AG04450 (cell line): ENCODE measurements at regions not wholly inside any gene's neighbourhood (a gene's known extent, or its start where the extent isn't known, plus 50 kb on each side); places are given as distances from the start of the nearest gene placed in this dataset.

Source experiments
- CTCF ChIA-PET: fragments of 300-600, 350-600 bp; formaldehyde crosslinking; extraction: SDS; loops from one replicate; lab custom pipeline; 2022; ENCODE audit warnings: antibody characterized with exemption, inconsistent platforms; lab: Charles Lee
- POLR2A ChIA-PET: fragments of 350-600 bp; formaldehyde crosslinking; extraction: SDS; loops from one replicate; lab custom pipeline; 2021; ENCODE audit warnings: antibody characterized with exemption, inconsistent platforms; lab: Yijun Ruan, JAX
- DNase-seq: peaks from one replicate; pipeline ENCODE4 v3.0.0-alpha.2; 2011; ENCODE audit warnings: low read depth, low spot score
- H3K27ac ChIP-seq: one replicate; pipeline ENCODE4 v1.5.1; 2012; ENCODE audit warnings: low read depth, low read length, control low read depth
- H3K27me3 ChIP-seq: one replicate; pipeline ENCODE4 v1.6.0; 2012; ENCODE audit warnings: low read length; ENCODE audit not compliant: control insufficient read depth, insufficient read depth
- H3K4me3 ChIP-seq: 2 replicates; pipeline ENCODE4 v1.5.1; 2011; ENCODE audit warnings: mild to moderate bottlenecking, low read depth, low read length, control low read depth
- H3K9me3 ChIP-seq: 2 replicates; pipeline ENCODE4 v1.5.1; 2012; ENCODE audit warnings: low read length; ENCODE audit not compliant: control insufficient read depth, insufficient read depth
- TF ChIP-seq, protein P1 (sequence below): IDR thresholded peaks from 2 replicates; pipeline ENCODE4 v1.5.1; 2011; ENCODE audit warnings: low read depth, low read length, control low read depth, inconsistent platforms

DNA sequence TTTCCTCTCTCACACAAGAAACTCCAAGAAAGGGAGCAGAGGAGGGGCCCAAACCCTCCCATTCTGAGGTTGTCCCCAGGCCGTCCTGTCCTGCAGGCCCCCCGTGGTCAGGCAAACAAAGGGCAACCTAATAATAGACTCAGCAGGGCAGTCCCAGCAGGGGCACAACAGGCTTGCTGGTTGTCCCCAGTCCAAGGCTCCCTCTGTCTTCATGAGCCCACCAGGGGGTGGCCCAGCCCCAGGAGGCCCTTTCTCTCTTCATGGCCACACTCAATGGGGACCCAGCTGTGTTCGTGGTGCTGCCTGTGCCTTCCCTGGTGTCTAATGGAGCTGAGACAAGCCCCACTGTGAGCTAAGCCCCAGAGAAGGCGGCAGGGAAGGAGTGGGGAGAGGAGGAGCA lies 359.9 kb downstream of the ADGRD1 start:
- TF ChIP-seq, protein P1, sequence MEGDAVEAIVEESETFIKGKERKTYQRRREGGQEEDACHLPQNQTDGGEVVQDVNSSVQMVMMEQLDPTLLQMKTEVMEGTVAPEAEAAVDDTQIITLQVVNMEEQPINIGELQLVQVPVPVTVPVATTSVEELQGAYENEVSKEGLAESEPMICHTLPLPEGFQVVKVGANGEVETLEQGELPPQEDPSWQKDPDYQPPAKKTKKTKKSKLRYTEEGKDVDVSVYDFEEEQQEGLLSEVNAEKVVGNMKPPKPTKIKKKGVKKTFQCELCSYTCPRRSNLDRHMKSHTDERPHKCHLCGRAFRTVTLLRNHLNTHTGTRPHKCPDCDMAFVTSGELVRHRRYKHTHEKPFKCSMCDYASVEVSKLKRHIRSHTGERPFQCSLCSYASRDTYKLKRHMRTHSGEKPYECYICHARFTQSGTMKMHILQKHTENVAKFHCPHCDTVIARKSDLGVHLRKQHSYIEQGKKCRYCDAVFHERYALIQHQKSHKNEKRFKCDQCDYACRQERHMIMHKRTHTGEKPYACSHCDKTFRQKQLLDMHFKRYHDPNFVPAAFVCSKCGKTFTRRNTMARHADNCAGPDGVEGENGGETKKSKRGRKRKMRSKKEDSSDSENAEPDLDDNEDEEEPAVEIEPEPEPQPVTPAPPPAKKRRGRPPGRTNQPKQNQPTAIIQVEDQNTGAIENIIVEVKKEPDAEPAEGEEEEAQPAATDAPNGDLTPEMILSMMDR: no peak

DNA sequence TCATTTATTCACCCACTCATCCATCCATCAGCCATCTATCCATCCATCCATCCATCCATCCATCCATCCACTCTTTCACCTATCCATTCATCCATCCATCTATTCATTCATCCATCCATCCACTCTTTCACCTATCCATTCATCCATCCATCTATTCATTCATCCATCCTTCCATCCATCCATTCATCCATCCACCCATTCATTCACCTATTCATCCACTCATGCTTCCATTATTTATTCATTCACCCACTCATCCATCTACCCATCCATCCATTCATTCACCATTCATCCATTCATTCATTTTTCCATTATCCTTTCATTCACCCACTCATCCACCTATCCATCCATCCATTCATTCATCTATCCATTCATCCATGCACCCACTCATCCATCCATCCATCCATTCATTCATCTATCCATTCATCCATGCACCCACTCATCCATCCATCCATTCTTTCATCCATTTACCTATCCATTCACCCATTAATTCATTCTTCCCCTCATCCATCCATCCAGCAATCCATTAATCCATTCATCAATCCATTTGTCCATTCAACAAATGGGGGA lies 360.9 kb downstream of the ADGRD1 start:
- Histone ChIP-seq H3K27me3 (no peaks in the 10 kb centered on the region), H3K4me3 (no peak overlapping the region), H3K9me3 (peaks cover 61% of the 10 kb centered on the region), H3K27ac (no peak overlapping the region)
- DNase-seq: no peak
- CTCF ChIA-PET: no interaction called here
- TF ChIP-seq, protein P1: no peak
- POLR2A ChIA-PET: no interaction called here

More for the DNA sequence above, 359.9 kb downstream of the ADGRD1 start:
- ChIA-PET CTCF (no interaction called here), POLR2A (no interaction called here)
- Histone ChIP-seq H3K4me3 (no peak overlapping the region), H3K9me3 (peaks cover 66% of the 10 kb centered on the region), H3K27me3 (no peaks in the 10 kb centered on the region), H3K27ac (no peak overlapping the region)
- no peak for DNase-seq

DNA sequence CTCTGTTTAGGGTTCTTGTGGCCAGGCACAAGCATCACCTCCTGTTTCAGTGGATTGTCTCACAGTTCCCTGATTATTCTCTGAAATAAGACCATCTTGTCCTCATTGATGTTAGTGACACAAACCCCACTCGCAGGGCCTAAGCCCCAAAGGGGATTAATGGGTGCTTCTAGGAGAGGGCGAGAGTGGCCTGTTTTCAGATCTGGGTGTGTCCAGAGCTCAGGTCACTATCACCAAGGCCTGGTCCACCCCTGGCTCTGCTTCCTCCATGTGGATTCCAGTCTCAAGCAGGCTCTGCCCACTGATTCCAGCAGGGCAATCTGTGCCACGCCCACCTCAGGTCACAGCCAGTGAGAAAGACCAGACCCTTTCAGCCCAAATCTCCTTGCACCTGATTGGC lies 361.9 kb downstream of the ADGRD1 start:
- no peak overlapping the region for H3K27ac ChIP-seq
- CTCF ChIA-PET: no interaction called here
- TF ChIP-seq, protein P1: no peak

DNA sequence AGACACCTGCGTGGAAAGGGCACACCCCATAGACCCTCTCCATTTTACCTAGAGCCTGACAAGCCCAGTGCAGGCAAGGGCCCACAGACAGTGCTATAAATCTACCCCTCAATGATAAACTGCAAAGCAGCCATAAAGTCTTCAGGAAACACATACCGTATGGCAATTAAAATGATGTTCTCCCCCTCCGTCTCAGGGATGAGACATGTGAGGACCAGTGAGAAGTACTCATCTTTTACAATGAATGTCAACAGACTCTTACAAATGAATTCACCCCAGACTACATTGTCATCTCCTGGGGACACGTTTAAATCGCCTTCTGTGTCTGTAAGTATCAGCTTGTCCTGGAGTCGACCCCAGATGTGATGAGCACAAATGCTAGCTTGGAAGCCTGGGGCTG lies 362.7 kb downstream of the ADGRD1 start:
- no peak for DNase-seq
- Histone ChIP-seq H3K27me3 (no peaks in the 10 kb centered on the region), H3K4me3 (no peak overlapping the region), H3K27ac (no peak overlapping the region), H3K9me3 (peaks cover 48% of the 10 kb centered on the region)
- CTCF ChIA-PET: no interaction called here
- TF ChIP-seq, protein P1: no peak
- POLR2A ChIA-PET: no interaction called here

More for the DNA sequence above, 361.9 kb downstream of the ADGRD1 start:
- Histone ChIP-seq H3K27me3 (no peaks in the 10 kb centered on the region), H3K4me3 (no peak overlapping the region), H3K9me3 (peaks cover 54% of the 10 kb centered on the region)
- no peak for DNase-seq
- POLR2A ChIA-PET: no interaction called here

DNA sequence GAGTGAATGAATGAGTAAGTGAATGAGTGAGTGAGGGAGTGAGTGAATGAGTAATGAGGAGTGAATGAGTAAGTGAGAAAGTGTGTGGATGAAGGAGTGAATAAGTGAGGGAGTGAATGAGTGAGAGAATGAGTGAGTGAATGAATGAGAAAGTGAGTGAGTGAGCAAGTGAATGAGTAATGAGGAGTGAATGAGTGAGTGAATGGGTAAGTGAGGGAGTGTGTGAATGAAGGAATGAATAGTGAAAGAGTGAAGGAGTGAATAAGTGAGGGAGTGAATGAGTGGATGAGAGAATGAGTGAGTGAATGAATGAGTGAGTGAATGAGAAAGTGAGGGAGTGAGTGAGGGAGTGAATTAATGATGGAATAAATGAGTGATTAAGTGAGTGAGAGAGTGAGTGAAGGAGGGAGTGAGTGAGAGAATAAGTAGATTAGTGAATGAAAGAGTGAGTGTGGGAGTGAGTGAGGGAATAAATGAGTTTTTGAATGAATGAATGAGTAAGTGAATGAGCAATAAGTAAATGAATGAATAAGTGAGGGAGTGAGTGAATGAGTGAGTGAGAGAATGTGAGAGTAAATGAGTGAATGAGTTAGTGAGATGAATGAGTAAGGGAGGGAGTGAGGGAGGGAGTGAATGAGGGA lies 364.5 kb downstream of the ADGRD1 start:
- CTCF ChIA-PET: no interaction called here
- Histone ChIP-seq H3K27me3 (no peaks in the 10 kb centered on the region), H3K4me3 (no peak overlapping the region), H3K27ac (no peak overlapping the region), H3K9me3 (peaks cover 39% of the 10 kb centered on the region)
- no peak for DNase-seq
- POLR2A ChIA-PET: no interaction called here
- TF ChIP-seq, protein P1: no peak
